ENCODE measurements at regions not wholly inside any gene's neighbourhood (a gene's known extent, or its start where the extent isn't known, plus 50 kb on each side); places are given as distances from the start of the nearest gene placed in this dataset.

DNA sequence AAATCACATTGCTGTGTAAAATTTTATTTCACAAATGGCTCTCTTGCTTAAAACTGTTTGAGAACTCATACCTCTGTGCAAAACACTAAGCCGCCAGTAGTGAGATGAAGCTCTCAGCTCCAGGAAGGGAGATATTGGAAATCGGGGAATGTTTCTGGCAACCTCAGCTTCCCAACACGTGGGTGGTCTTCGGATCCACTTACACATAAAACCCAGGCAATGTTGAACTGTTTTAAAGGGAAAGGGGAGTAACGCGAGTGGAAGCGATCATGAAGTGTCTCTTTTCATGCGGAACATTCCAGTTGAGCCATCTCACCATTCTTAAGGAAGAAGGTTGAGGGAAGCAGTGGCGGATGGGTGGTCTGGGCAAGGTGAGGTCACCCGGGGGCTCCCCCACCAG is 136.8 kb downstream of the ASB1 start:
- no peak for DNase-seq

DNA sequence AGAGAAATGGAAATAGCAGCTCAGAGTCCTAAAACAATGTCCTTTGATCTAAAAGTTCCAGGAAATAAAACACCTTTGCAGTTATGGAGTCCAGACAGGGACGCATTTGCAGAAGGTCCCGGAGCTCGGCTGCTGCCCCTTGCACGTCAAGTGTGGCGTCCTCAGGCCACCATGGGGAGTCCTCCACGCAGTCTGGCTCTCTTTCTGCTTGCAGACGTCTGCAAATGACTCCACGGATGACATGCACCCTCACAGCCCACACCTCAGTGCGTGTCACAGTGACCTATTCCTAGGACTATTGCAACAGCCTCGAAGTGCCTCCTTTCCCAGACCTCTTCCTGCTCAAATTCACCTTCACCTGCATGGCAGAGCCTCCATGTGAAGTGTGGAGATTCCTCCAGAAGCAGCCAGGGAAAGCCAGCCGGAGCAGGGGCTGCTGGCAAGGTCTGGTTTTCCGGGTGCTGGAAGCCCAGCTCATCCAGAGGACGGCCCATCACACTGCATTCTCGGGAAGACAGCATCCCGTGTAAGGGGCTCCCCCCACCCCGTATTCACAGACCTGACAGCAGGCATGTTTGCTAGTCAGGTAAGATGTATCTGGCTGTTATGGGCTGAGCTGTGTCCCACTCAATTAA is 137.7 kb downstream of the ASB1 start:
- no peak for DNase-seq

DNA sequence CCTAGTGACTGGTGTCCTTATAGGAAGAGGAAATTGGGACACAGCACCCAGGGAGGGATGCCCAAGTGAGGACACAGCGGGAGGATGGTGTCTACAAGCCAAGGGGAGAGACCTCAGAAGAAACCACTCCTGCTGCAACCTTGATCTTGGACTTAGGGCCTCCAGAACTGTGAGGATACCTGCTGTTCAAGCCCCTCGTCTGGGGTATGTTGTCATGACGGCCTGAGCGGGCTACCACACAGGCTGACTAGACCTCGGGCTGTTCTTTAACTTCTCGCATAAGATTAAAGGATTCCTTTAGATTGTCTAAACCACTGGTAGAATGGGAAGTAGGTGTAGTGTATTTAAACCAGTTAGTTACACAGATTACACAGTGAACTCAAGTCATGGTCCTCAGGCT is 138.3 kb downstream of the ASB1 start:
- no peak for DNase-seq

DNA sequence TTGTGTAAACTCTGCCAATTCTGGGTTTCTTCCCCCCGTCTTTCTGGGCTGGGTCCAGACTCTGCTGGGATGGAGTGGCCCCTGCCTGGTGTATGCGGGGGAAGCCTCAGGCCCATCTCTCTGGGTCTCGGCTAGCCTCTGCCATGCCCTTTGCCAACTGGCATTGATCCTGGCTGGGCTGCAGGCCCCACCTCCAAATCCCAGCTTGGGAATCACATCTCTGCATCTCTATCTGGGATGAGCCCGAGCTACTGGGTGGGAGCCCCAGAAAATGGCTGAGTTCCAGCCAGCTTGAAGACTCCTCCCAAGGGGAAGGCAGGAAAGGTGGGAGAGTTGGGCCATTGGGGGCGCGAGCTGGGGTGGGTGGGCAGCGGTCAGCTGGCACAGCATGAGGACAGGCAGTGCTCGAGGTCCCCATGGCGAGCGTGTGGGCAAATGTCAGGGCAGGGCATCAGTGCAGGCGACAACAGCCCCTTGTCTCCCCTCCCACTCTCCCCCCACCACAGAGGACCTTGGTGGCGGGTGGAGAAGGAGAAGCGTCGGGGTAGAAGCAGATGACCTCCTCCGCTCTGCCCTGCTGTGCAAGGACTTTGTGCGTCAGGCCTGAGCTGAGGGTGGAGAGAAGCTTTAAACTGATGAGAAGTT is 139.4 kb downstream of the ASB1 start:
- no peak for DNase-seq

DNA sequence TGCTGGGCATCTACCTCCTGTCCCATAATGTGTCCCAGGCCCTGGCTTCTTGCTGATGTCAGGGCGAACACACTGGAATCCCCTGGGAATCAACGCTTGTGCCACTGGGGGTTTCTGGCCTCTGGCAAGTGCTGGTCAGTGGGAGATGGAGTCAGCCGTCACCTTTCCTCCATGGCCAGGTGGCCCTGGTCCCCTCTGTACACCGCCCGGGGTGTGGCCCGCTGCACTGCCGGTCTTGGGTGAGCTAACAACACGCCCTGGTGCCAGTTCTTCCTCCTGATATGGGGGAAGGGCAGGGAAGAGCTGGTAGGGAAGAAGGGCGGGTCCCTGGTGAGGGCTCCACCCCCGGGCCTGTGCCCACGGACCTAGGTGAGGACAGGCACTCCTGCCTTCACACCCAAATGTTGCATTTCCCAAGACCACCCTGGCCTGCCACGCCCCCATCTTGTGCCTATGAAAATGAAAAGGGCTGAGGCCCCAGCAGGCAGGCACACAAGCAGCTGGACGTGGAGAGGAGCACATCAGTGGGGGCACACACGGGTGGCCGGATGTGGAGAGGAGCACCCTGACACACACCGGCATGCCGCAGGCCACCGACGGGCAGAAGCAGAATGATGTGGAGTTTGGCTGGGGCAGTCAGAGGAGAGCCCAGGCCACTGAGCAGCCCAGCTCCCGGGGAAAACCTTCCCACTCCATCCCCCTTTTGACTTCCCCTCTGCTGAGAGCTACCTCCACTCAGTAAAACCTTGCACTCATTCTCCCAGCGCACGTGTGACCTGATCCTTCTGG is 140.5 kb downstream of the ASB1 start:
- DNase-seq = no peak

DNA sequence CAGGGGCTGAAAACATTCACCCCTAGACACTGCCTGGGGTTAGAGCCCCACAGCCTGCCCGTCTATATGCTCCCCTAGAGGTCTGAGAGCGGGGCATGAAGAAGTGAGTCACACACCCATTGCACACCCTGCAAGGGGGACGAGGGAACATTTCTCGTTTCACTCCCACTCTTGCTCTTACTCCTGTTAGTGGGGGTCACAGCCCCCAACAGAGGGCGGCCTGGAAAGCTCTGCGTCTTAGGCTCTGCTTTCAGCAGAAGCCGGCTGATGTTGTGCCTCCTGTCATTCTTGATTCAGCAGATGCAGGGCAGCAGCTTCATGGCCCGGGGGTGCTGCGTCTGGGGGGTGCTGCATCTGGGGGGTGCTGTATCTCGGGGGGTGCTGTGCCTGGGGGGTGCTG is 141.3 kb downstream of the ASB1 start:
- DNase-seq = no peak

DNA sequence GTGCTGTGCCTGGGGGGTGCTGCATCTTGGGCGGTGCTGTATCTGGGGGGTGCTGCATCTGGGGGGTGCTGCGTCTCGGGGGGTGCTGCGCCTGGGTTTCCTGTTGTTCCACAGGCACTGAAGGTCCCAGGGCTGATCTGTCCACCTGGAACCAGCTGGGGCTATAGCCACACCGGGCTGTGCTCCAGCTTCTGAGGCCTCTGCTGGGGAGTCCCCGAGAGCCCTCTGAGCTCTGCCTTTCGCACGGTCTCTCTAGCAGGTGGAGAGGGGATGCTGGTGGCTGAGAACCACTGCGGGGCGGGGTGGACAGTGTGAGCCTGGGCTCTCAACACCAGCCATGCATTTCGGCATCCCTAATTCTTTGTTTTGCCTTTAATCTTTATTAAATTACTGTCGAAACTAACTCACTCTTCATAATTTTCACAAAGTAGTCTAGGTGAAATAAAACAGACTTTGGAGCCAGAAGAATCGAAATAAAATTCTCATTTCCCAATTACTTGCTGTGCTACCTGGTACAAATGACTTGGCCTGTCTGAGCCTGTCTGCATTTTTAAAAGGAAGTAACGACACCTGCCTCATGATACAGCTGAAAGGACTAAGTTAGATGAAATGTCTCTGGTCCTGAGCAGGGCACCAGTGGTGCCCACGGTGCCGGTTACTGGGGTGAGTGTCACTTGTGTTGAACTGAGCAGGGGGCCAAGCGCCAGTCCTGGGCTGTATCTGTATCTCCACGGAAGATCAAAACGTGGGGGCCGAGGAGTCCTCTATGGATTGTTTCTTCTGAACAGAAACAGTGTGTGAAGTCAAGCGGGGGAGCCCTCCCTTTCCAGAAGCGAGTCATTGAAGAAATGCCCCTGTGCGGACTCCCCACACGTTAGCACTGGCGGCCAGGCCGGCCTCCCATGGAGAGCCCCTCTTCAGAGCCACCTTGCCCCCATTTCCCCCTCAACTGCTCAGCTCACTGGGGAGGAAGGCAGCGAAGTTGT is 142.0 kb downstream of the ASB1 start:
- DNase-seq = no peak

DNA sequence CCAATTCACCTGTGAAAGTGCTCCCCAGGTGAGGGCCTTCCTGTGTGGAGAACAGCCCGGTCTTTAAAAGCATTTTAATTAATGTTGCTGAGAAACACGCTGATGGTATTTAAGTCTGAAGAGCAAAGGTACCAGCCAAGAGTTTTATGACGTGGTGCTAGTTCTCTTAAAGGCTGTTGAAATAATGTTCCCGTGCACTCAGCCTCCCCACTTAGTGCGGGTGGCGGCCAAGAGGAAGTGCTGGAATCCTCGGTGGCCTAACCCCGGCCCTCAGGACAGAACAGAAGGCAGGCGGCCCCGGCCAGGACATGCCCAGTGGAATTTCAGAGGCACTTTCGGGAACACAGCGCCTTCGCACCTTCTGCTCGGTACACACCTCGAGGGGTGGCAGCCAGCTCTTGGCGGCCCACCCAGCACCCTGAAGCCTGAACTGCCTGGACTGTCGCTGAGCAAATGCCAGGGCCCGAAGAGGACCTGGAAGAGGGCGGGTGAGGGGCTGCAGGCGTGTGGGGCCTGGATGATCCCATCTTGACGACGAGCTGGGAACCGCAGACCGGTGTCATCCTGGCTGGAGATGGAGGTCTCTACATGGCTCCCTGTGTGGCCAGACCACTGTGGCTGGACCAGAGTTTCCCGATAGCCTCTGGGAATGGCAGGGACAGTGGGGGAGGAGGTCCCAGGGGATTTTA is 142.9 kb downstream of the ASB1 start:
- no peak for DNase-seq

DNA sequence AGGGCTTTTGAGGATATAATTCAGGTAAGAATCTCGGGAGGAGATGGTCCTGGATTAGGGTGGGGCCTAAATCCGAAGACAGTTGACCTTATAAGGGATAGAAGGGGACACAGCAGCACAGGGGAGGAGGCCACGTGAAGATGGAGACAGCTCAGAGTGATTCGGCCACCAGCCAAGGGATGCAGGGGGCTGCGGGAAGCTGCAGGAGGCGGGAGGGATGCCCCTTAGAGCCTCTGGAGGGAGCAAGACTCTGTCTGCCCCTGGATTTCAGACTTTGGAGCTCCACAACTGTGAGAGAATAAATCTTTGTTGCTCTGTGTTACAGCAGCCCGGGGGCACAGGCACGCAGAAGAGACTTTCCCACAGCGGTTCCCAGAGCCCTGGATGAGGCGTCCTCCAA is 143.7 kb downstream of the ASB1 start:
- no peak for DNase-seq

DNA sequence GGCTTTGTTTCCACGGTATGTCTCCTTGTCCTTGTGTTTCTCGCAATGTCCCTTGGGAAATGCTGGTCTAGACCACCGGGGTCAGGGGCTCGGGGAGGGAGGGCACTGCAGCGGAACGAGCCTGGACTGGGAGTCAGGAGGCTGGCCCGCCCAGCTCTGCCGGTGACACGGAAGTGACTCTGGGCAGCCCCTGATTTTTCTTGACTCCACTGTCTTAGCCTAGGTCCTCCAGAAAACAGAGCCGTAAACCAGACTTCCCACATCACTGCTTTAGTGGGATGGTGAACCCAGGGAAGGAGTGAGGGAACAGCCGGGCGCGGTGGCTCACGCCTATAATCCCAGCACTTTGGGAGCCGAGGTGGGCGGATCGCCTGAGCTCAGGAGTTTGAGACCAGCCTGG is 144.2 kb downstream of the ASB1 start:
- no peak for DNase-seq

DNA sequence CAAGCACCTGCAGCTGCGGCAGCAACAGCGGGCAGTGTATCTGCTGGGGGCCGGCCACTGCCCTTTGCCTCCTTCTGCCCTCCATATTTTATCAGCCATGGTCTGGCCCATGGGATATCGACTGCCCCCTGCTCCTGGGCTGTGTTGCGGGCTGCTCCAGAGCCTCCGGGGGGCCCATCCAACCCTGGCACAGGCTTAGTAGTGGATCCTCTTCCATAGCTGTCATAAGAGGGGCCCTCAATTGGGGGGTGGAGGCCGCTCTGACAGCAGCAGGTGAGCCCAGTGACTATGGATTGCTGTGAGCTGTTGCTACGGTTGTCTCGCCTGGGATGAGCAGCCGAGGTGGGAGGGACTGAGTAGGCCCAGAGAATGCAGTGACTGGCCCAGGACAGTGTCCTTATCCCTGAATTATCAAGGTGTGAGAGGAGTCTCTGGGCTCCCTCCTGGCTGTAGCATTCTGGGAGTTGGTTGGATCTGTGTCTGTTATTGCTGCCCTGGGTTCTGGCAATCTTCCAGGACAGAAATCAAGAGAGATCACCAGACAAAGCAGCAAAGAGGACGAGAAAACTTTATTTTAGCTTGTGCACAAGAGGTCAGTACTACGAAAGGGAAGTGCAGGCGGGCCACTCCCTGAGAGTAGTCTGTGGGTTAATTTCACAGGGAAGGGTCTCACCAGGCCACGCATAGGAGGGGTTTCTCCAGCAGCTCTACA is 145.1 kb downstream of the ASB1 start:
- no peak for DNase-seq

DNA sequence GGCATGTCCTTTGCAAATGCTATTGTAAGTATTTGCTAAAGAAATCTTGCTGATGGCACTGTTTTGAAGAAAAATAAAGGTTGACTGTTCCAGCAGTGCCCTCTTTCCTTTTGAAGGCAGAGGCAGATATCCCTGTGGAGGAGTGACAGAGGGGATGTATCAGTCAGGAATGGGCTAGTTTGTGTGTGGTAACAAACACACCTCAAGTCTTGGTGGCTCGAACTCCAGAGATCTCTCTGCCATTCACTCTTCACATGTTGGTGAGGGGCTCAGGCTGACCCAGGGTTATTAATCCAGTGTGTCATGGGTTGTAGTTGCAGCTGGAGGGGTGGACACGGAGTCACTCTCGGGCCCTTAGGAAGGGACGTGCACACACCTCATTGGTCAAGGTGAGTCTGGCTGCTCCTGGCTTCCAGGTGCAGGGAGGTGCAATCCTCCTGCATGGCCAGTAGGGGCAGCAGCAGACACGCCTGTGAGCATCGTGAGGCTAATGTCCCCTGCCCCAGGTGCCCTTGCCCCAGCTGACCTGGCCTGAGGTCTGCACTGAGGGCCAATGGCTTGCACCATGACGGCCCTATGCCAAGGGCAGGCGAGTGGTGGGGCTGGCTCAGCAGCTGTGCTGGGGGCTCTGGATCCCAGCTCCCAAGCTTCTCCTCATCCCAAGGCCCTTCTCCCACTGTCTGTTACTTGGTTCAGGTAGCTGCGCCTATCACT is 146.5 kb downstream of the ASB1 start:
- no peak for DNase-seq

DNA sequence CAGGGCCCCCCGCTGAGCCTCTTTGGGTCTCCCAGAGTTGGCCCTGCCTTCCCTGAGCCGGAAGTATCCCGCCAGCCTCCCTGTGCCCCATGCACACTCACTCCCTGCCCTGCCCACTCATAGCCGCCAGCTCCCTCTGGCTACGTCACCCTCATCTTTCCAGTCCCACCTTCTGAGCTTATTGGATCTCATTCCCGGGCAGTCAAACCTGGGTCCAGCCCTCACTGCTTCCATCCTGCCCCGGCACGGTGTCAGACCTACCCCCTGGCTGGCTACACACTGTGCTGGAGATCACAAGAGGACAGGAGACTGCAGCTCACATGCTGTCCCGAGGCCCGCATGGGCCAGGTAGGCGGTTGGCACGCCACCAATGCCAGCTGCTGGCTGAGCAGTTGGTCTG is 147.2 kb downstream of the ASB1 start:
- no peak for DNase-seq

DNA sequence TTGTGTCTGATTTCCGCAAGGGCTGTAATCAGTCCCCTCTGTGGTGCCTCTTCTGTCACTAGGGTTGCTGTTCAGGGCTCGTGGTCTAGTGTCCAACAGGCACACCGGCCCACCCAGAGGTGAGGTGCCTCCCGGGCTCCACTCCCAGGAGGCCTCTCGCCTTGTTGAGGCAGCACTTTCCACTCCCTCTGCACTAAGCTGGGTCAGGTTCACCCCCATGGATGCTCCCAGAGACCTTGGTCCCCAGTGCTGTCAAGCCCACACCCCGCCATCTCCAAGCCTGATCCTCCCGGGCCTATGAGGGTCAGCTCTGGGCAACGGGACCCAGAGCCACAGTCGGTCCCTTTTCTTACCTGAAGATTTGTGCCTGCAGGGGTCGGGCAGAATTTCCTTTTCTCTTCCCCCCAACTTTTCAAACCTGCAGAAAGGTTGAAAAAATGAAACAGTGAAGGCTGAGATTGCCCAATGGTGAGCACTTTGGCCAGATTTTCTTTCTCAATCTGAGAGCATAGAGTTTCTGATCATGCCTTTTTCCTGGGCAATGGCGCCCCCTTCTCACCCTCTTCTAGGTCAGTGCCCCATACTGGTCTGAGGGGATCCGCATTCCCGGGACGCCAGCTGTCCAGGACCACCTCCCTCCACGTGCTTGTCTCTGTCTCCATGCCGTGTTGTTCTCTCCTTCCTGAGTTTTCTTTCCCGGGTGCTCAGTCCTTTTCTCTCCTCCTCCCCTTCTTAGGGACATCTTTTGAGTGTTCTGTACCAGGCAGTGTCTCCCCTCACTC is 148.0 kb downstream of the ASB1 start:
- DNase-seq = no peak

DNA sequence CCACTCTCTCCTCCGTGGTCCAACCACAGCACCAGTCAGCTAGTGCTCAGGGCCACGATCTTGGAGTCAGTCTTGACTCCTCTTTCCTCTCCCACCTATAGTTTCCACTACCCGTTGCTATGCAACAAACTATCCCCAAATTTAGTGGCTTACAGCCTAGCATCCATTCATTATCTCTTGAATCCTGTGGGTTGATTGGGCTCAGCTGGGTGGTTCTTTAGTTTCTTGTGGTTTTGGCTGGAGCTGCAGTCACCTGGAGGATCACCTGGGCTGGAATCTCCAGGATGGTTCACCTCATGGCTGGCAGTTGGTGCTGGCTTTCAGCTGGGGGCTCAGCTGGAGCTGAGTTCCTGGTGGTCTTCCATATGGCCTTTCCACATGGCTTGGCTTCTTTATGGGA is 149.9 kb downstream of the ASB1 start:
- DNase-seq = no peak

DNA sequence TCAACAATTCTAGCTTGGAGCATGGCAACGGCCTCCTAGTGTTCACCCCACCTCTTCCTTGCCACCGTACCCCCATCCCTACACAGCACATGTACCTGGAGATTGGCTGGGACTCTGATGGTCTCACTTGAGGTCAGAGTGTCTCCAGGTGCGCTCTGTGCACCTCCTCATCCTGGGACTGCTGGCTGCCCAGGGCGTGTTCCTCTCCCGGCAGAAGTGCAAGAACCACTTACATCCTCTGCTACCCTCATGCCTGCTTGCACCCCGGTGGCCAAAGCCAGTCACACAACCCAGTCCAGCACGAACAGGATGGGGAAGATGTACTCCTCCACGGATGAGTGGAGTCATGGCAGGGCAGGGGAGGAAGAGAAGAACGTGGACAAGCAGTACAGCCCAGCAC is 151.5 kb downstream of the ASB1 start:
- DNase-seq = no peak

DNA sequence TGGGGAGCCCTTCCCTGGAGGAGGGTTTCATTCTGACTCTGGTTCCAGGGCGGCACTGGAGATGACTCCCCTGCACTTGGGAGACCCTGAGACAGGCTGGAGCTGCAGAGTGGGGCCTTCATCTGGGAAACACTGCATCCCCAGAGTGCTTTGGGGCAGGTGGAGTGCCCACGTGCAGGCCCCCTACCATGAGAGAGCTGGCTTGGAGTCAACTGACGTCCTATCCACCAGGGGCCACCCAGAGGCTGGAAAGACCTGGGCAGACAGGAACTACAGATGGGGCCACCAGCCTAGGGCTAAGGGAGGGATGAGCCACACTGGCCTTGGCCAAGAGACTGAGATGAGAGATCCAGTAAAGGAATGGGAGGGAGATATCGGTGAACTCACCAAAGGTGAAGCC is 153.8 kb downstream of the ASB1 start:
- no peak for DNase-seq

DNA sequence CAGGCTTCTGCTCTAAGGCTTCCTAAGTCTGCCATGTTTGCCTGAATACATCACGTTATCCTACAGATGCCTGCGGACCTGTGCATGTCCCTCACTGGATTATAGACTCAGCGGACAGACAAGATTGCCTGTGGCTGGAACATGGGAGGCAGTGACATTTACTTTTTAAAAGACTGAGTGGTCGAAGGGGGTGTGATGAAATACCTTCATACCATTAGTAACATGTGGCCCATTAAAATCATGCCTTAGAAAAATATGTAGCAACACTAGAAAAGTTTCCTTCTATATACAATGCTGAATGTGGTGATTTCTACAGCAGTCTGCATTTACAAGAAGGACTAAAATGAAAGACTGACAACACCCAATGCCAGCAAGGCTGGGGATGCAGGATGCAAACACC is 154.4 kb downstream of the ASB1 start:
- no peak for DNase-seq

DNA sequence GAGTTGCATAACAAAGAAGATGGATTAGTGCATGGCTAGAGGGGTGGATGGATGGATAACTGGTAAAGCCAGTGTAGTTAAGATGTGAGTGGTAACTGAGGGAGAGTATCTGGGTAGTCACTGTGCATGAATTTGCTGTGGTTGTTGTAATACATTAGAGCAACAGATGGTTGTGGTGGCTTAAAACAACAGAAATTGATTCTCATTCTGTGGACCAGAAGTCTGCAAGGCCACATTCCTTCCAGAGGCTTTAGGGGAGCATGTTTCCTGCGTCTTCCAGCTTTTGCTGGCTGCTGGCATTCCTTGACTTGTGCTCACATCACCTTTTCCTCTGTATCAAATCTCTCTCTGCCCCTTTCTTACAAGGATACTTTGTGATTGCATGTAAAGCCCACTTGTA is 155.4 kb downstream of the ASB1 start:
- no peak for DNase-seq

DNA sequence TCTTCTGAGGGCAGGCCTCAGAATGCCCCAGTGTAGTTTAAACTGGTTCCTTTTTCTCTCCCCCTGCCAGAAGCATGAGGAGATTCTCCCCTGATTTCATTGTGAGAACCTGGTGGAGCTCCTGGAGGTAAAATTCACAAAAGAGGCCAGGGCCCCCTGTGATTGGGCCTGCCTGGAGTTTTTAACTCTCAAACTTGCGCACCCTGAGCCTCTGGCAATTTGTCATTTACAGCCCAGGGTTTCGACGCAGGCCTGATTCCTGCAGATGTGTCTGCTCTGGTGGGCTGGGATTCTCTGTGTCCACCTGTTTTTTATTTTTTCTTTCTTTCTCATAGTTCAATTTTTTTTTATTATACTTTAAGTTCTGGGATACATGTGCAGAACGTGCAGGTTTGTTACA is 157.9 kb downstream of the ASB1 start:
- DNase-seq = no peak
